COLO668 (cell line): ENCODE measurements at regions not wholly inside any gene's neighbourhood (a gene's known extent, or its start where the extent isn't known, plus 50 kb on each side); places are given as distances from the start of the nearest gene placed in this dataset.

Experiments used
- DNase-seq: peaks from one replicate; lab custom pipeline; 2025; ENCODE audit not compliant: unreplicated experiment; lab: John Stamatoyannopoulos, UW

DNA sequence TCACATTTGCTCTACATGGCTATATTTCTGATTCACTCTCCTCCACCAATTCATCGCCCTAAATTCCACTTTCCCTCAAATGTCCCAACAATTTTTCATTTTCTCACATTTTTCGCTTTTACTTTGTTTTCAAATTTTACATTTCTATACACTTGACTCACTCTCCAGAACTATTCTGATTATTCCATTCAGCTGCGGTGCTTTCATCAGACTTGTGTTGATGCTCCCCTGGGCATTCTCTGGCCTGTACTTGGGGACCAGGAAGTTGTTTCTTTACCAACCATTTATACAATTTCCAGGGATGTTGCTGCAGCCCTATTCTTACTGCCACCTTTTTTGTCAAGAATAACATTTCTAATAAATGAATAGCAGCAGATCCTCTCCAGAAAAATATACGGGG, 444.8 kb downstream of the MAFB start:
- no peak for DNase-seq

DNA sequence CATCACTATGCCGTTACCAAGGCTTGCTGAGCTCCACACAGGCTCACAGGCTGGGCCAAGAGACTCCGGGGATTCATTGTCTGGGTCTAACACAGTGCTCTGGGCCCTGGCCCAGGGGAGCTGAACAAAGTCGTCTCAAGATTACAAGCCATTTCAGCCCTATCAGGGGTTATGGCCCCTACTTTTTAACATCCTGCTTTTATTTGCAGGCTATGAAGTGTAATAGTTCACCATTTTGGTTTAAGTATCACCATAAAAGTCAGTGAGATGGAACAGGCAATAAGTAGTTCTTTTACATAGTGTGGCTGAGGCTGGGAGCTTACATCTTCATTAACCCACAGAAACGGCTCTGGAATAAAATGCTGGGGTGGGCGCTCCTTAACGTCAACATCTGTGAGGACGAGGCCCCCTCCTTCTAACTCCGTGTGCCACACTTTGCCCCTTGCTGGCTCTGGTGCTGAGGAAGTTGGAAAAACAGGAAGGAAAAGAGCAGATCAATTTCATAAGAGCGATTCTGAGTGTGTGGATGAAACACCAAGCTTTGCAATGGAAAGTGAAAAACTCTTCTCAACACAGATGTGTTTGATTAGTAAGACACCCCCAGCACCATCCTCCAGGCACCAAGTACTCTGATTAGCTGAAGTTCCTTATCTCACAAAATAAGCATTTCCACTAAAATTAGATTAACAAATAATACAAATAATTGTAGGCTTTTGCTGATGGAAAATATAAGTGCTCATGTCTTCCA, 447.3 kb downstream of the MAFB start:
- no peak for DNase-seq

DNA sequence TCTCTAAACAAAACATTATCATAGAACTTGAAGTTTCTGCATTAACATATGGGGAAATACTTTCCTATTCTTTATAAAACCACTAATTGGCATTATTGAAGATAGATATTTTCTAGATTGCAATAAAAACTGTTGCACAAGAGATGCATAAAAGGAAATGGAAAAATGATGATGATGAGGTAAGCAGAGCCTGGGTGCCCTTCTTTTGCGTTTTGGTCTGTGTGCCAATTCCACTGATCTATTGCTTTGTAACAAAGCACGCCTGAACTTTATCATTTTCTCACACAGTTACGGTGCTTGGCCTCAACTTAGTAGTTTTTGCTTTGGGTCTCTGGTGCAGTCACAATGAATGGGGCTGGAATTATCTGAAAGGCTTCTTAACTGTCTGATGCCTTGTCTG, 450.5 kb downstream of the MAFB start:
- DNase-seq, result no peak

DNA sequence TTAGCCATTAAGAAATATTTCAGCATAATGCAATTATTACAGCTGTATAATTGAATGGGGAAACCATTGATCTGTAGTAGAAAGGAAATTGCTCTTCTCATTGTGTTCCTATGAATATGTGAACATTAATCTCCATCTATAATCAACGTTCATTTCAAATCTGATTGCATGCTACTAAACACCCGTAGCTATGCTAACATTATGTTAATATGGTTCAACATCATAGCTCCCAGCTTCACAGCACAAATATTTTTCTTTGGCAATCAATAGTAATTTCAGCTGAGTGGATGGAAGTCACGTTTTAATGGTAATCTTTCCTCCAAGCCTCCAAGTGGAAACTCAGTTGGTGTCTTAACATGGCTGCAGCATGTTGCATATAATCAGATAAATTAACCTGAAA, 454.4 kb downstream of the MAFB start:
- DNase-seq, result no peak

DNA sequence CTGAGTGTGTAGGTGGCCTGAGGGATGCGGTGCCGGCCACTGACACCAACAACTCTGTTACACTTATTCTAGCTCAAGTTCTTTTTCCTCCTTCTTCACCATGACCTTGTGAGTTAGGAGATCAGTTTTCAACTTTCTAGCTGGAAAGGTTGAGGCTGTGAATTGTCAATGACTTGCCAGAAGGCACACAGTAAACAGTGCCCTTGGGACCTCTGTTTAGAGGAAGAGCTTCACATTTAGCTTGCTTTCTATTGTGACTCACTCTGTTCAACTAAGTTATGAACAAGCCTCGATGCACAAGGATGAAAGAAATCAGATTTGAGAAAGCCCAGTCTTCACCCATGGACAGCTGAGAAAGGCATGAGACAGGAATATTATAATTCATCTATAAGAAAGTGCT, 455.6 kb downstream of the MAFB start:
- no peak for DNase-seq

DNA sequence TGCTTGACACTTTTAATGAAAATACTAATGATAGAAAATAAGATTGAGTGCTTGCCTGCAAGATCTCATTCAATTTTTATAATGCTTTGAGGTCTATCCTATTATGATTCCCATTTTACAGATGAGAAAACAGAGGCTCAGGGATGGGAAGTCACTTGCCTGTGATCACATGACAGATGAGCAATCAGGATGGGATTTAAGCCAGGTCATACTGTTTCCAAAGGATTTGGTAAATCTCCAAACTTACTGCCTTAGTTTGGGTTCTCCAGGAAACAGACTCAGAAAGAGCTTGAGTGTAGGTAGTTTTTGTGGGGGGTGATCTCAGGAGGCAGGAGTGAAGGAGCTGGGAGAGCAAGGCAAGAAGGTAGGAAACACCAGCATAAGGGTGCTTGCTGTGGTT, 456.3 kb downstream of the MAFB start:
- DNase-seq, result no peak

DNA sequence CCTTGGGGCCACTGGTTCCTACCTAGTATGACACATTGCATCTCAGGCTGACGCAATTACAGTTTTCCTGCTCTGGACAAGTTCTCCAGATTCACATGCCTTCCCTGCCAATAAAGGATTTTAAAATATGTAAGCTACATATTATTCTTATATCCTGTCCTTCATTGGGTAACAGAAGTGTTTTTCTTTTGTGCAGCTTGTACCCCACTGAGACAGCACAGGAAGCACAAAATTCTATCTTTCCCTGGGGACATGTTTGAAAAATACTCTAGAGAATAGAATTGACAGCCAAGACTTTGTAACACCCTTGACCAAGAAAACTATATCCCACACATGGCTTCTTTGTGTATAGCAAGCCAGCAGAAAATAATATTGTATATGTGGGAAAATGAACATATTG, 456.8 kb downstream of the MAFB start:
- no peak for DNase-seq

DNA sequence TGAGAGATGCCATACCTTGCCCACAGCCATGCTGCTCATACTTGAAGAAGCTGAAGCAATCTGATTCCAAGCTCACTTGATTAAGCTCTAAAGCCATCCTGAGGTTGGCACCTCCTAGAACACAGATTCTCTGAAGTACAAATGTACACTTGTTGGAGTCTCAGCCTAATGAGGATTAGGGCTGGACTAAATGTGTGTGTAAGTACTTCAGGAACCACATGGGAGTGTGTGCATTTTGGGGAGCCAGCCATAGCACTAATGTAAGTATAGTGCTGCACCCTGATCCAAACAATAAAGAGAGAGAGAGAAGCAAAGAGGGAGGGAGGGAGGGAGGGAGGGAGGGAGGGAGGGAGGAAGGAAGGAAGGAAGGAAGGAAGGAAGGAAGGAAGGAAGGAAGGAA, 458.6 kb downstream of the MAFB start:
- DNase-seq, result no peak

DNA sequence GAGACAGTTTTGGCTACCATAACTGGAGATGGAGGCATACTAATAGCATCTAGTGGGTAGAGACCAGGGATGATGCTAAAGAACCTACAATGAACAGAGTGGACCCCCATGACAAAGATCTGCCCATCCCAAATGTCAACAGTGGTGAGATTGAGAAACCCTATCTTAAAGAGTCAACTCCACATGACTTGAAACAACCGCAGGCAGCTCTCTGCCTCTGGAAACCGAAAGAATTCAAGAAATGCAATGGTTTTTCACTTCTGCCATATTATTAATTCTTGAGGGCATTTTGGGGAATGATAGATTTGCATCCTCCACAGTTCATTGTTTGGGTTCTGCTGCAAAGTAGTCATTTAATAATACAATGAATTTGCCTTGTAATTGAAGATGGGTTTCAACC, 463.4 kb downstream of the MAFB start:
- DNase-seq, result no peak

DNA sequence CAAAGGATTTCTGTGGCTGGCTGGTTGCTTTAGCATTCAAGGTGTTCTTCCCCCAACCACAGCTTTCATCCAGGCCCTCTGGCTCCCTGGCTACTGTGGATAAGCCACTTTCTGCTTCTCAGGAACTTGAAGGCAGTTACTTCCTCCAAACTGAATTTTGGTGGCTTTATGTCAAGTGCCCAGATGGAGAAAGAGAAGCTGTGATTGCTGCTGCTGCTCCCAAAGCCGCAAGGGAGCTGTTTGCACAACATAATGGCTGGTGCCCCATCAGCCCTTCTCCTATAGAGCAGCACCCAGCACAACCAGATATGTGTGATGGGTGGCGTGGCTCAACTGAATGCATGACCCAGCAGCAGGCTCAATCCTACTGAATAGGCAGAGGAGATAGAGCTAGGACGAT, 465.2 kb downstream of the MAFB start:
- no peak for DNase-seq

DNA sequence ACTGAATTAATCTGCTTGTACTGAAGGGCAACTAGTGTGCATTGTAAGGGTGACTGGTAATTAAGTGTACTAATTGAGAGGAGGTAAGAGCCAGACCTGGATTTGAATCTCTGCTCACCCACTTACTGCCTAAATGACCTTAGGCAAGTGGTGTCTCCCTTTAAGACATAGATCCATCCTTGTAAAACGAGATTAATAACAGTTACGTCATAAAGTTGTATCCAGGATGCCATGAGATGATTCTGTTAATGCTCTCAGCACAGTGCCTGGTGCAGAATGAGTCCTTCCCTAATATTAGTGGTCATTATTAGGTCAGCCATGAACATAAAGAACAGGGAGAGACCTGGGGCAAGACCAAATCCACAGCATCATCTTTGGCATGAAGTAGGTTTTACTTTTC, 470.1 kb downstream of the MAFB start:
- no peak for DNase-seq

DNA sequence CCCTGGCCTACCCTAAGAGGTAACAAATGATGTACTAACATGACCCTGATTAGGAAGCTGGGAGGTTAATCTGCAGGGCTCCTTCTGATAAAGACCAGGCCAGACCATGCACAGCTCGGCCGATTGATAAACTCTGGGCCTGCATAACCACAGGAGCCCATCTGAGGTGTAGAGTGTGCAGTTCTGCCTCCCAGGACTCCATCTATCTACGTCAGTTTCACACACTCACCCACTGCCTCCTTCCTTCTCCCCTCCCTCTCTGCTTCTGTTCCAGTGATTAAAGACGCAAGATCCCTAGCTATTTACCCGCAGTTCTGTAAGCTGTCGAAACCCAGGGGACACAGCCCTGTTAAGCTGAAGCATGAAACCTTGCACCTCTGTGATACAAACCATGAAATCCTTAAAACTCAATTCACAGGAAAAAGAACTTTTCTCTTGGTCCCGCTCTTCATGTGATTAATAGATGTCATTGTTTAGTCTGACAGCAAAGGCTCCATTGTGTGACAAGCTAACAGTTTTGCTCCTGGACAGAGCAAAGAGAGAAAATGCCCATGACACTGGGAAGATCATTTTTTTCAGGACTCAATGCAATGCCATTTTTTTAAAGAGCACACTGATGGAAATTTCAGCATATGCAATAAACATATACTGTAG, 470.6 kb downstream of the MAFB start:
- no peak for DNase-seq

DNA sequence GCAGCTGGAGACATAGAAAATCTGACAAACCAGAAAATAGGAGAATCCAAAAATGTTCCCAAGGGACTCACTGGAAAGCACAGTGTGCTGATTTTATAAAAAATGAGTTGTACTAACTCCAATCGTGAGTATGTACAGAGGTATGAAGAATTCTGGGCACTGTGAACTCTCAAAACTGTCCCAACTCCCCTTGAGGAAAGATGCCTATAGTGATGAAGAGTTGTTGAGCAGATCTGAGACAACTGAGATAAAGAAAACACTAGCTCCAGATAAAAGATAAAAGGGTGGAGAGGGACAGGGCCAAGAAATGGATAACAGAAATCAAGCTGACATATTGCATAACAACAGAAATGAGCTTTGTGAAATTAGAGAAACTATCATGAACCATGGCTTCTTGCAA, 481.4 kb downstream of the MAFB start:
- DNase-seq, result no peak

DNA sequence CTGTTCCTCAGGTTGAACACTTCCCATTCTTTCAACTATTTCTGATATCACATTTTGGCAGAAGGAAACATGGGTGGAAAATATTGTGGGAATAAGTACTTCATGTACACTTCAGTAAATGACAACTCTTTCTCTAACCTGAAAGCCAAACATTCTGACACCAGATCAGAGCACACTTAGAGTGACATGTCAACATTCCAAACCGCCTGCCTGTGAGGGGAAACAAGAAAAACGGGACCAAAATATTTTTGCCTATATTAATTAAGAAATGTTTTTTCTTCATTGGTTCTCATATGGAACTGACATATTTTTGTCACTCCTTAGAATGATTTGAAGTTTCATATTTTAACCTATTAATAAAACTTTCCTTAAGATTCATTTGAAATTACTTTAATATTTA, 483.1 kb downstream of the MAFB start:
- no peak for DNase-seq

DNA sequence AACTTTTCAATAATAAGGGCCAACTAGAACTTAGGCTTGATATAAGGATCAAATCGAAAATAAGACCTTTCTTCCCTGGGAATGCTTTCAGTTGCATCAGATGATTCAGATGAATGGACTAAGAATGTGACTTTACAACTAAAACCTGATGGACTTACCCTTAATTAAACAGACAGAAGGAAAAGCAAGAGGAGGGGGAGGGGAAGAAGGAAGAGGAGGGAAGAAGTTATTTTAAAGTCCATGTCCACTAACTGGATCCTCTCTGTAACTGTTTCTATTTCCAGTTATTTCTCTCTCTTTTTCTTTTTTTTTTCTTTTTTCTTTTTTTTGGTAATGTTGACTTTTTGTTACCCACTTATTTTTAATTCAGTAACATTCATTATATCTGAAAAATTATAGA, 486.0 kb downstream of the MAFB start:
- no peak for DNase-seq

DNA sequence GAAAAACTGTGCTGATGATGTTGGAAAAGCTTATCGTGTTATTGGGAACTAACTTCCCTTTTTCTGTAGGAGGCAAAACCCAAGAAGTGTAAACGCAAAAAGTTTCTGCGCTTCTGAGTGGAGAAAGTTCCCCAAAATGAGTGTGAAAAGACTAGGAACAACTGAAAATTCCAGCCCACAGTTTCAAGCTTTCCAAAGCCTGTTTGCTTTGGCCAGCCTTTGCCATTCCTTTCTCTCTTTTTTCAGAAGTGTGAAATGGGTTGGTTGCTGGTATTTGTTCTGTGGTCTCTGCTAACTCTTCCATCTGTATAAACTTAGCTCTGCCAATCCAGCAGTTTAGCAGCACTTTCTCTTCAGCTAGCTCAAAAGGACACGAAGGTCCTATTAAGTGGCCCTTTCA, 491.3 kb downstream of the MAFB start:
- DNase-seq, result no peak

DNA sequence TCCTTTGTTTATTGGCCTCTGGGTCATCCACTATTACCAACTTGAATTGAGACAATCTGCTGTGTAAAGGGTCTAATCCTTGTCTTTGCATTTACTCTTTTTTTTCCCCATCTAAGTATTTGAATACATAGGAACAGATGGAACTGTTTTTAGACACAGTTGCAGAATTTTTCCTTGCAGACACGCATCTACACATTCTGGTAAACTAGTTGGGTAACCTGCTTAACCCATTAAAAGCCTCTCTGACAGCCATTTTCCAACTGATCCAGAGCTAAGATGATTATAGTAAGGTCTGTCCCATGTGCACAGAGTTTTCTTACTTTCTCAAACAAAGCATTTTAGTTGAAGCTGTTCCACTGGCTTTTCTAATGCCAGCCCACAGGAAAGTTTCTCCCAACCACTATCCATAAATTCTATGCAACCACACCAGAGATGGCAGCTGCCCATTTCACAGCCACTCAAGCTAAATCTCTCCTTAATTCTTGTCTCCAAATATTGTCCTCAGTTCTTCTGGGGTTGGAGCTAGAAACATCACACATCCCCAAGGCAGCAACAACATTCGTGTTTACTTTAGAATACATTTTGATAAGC, 492.1 kb downstream of the MAFB start:
- no peak for DNase-seq

DNA sequence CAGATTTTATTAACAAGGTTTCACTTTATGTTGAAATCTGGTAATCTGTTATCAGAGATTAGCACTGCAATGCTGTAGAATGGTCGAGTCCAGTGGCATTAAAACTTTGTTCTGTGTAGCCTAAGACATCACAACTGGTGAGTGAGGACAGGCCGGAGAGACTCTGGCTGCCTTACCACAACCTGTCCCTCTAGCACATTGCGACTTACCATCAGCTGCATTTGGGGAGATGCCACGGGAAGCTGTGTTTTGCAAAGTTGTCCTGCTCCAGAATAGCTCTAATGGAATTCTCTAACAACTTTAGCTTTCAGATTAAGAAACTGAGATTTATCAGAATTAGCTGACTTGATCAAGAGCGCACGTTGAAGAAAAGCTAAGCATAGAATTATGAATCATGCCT, 493.3 kb downstream of the MAFB start:
- no peak for DNase-seq

DNA sequence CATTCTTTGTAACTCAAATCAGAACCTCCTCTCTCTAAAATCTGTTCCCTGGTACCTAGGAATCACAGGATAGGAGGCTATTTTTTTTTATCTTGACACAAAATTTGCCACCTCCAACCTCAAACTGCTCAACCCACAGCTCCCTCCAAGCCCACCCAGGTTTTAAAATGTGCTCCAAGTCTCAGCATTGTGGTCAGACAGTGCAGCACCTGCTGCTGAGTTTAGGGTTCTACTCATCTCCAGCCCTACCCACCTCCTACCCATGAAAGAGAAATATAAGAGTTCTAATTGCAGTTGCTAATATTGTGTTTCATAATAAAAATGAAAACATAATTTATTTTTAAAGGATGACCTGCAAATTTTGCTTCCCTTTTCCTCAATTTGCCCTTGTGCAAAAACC, 496.5 kb downstream of the MAFB start:
- DNase-seq, result no peak

DNA sequence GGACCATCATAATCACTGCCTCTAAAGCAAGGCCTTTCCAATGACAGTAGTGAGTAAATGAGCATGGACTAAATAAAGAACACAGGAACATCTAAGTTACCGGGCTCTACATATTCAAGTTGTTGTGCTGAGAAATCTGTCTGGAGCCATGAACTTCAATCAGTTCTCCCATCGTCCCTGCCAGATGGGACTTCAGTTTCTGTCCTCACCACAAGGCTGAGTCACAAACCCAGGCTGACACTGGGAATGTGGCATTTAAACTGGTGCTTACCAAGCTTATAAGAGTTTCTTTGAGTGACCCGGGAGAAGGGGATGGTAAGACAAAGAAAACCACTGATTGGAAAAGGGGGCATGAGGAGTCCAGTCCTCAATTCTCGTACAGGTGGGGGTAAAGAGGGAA, 497.0 kb downstream of the MAFB start:
- DNase-seq, result no peak

DNA sequence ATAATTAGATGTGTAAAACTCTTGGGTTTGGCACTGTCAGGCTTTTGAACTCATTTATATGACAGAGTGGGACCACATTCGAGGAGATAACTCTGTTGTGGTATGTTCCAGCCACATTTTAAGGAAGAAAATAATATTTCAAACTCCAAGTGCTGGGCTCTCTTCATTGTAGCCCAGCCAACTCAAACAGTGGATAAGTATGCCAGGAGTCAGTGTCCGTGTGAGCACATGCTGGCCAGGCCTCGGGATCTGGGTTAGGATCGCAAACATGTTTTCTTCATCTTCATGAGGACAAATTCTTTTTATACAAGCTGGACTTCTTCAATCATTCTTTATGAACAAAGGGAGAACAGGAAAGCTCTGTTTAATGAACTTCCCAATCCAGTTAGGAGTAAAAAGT, 497.5 kb downstream of the MAFB start:
- DNase-seq, result no peak

DNA sequence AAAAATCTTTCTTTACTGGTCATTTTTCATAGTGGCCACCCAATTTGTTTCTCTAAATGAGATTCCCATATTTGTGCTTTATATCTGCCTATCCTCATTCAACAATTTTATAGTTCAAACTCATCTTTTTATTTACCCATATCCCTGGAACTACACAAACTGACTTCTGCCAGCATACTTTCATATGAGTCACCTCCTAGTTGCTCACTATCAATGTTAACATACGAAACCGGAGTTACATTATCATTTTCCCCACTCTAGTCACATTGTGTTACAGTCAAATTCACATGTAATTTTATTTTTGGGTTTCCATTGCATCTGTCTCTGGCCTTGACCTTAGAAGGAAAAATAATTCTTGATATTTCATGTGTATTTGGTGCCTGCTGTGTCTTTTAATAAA, 499.4 kb downstream of the MAFB start:
- DNase-seq, result no peak

DNA sequence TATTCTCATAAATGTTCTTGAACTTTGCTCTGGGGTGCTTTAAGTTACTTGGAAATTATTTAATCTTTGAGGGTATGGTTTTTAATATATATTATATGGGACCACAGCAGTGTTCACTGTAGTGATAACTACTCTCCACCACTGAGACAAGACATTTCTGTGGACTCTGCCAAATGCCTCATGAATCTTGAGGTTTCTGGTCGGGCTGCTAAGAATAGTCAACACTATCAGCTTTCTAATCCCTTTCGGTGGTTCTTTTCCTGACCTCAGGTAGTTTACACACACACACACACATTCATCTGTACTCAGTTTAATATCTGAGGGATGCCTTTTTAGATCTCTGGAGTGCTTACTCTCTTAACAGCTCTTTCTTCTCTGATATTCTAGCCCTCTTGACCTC, 500.7 kb downstream of the MAFB start:
- DNase-seq, result no peak
